Astrocyte of the cerebellum (primary cell): ENCODE measurements at regions not wholly inside any gene's neighbourhood (a gene's known extent, or its start where the extent isn't known, plus 50 kb on each side); places are given as distances from the start of the nearest gene placed in this dataset.

Experiments used
- DNase-seq: peaks from one replicate; pipeline ENCODE4 v3.0.0-alpha.2; 2011; ENCODE audit warnings: low read depth
- H3K4me3 ChIP-seq: 2 replicates; pipeline ENCODE4 v1.5.1; 2011; ENCODE audit warnings: mild to moderate bottlenecking, low read depth, low read length, moderate library complexity
- in situ Hi-C: cut with HindIII; loops from 2 replicates; pipeline ENCODE4 v1.10.0; 2017; ENCODE audit warnings: low sequenced_read_pairs
- TF ChIP-seq, protein P1 (sequence below): IDR thresholded peaks from 2 replicates; pipeline ENCODE4 v1.5.1; 2012; ENCODE audit warnings: low read length, low read depth, moderate library complexity, mild to moderate bottlenecking; ENCODE audit errors: missing control alignments

DNA sequence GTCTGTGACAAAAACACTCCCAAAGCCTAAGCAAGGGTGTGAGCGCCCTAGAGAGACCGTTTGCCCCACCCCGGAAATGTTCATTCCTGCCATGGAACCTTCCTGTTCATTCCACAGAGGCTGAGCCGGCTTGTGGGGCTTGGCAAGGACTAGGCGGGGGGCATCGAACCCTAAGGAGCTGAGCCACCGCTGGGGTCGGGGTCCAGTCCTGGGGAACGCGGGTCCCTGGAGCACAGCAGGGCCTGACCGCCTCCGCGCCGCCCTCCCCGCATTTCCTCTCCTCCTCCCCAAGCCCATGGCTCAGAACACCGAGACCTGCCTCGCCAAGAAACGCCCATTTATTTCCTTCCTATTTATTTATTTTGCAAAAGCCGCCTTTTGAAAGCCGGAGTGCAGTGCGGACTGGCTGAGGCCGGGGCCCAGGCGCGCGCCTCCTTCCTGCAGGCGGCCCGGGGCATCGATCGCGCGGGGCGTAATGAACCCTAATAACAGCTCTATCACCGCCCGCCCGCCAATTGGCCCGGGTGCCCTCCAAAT is 228.9 kb upstream of the IRX4 start:
- TF ChIP-seq, protein P1, sequence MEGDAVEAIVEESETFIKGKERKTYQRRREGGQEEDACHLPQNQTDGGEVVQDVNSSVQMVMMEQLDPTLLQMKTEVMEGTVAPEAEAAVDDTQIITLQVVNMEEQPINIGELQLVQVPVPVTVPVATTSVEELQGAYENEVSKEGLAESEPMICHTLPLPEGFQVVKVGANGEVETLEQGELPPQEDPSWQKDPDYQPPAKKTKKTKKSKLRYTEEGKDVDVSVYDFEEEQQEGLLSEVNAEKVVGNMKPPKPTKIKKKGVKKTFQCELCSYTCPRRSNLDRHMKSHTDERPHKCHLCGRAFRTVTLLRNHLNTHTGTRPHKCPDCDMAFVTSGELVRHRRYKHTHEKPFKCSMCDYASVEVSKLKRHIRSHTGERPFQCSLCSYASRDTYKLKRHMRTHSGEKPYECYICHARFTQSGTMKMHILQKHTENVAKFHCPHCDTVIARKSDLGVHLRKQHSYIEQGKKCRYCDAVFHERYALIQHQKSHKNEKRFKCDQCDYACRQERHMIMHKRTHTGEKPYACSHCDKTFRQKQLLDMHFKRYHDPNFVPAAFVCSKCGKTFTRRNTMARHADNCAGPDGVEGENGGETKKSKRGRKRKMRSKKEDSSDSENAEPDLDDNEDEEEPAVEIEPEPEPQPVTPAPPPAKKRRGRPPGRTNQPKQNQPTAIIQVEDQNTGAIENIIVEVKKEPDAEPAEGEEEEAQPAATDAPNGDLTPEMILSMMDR, result no peak
- in situ Hi-C loops, result no loop called here
- DNase-seq, result no peak
- H3K4me3 ChIP-seq, result no peak overlapping the region

DNA sequence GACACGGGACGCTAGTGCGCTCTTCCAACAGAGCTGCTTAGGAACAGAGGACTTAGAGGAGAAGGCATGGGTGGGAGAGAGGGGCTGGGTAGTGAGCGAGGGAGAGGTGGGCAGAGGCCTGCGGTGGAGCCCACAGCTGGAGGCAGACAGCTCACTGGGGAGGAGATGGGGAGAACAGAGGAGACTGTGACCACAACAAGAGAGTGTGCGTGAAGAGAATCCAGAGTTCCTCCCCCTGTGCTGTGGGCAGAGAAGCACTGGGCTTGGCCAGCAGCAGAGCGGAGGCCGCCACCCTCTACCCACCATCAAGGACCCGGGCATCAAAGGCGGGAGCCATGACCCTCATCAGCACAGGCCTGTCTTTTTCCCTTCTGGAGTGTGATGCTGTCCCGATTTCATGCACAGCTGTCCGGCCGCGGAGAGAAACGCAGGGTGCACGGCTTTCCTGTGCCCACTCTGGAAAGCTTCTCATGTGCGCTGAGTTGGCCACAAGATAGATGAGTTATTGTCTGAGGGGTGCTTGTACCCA is 228.3 kb upstream of the IRX4 start:
- TF ChIP-seq, protein P1, result no peak
- DNase-seq, result no peak
- no peak overlapping the region for H3K4me3 ChIP-seq
- in situ Hi-C loops, result no loop called here

DNA sequence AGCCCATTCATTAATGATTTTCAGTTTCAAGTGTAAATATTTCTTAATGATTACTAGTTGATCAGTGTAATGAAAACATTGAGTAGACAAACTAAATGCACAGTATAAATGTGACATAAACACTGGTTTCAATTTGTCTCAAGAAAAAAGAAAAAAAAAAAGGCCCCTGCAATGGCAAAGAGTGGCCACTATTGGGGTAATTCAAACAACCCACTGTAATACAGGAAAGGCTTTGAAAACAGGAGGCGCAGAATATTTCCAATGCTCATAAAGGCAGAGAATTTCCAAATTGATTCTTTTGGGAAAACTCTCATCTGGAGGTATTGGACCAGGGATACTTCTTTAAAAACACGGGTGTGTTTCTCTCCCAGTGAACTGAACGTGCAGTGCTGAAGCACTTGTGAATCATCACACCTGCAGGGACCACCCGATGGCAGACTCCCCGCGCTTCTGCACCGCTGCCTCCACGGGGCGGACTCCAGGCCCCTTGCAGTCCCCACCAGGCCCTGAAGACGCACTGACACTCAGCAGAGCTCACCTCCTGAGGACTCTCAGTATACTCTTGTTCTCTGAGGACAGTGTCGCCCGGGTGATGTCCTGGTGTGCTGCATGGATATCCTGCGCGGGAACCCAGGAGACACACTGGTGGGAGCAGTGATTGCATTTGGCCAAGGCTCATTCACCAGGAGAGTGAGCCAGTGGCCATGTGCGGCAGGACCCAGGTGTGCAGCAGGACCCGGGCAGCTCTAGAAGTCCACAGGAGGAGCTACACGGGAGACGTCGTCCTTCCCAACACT is 227.6 kb upstream of the IRX4 start:
- TF ChIP-seq, protein P1, result no peak
- no peak for DNase-seq
- H3K4me3 ChIP-seq, result no peak overlapping the region
- in situ Hi-C loops, result no loop called here

DNA sequence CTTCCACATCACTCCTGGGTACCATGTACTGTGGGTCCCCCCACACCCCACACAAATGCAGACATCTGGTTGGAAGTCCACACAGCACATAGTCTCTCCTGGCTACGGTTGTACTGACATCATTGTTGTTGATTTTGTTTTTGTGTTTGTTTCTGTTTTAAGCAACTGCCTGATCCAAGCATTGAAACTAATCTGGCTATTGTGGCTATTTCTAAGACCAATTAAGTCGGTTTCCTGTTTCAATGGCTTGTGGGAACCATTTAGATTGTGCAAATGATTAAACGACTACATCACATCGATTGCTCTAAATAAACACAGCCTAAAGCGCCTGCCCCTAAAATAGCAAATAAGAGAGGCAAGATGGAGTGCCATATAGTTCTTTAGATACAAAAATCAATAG is 226.8 kb upstream of the IRX4 start:
- no peak for DNase-seq
- no peak overlapping the region for H3K4me3 ChIP-seq
- in situ Hi-C loops, result no loop called here
- TF ChIP-seq, protein P1, result no peak

DNA sequence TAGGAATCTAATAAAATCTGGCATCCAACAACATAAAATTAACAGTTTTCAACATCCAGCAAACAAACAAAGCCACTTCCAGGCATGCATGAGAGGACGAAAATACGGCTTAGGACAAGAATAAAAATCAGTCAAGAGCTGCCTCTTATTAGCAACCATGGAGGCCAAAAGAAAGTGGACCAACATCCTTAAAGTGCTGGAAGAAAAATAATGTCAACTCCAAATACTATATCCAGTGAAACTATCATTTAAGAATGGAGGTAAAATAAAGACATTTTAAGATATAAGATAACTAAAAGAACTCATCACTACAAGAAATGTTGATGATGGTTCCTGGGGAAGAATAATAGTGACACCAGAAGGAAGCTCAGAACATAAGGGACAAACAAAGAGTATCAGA is 224.0 kb upstream of the IRX4 start:
- in situ Hi-C loops, result no loop called here

DNA sequence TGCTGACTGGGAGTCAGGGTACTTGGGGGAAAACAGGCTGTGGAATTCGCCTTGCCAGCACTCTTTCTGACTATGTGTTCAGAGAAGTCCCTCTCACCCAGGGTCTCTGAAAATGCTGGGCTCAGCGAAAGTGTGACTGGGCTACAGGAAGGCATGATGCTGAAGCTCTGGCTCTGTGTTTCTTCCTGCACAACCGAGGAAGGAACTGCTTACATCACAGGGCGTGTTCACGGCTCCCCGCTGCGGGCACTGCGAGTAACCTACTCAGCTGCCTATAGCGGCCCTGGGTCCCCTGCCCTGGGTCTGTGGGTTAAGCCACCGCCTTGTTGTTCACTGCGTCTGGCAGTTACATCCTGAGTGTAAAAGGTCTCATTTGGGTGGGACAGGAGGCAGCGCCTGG is 222.4 kb upstream of the IRX4 start:
- TF ChIP-seq, protein P1, result no peak
- in situ Hi-C loops, result no loop called here
- no peak for DNase-seq
- H3K4me3 ChIP-seq, result no peak overlapping the region

More for the DNA sequence above, 224.0 kb upstream of the IRX4 start:
- TF ChIP-seq, protein P1, result no peak
- DNase-seq, result no peak
- H3K4me3 ChIP-seq, result no peak overlapping the region
